ENCODE measurements at regions not wholly inside any gene's neighbourhood (a gene's known extent, or its start where the extent isn't known, plus 50 kb on each side); places are given as distances from the start of the nearest gene placed in this dataset.
"Not testable (repeated sequence)": the region's sequence is repeated elsewhere in the genome, so short reads cannot be mapped to it uniquely, and the experiment has no call there.

- Histone ChIP-seq H3K9me3 (ENCODE audit: control insufficient read depth in 4 of 4, insufficient read depth in 3 of 4, low read length in 3 of 4) (no peaks in the 10 kb centered on the region), H3K4me3 (no peak overlapping the region), H3K4me1 (ENCODE audit: control insufficient read depth in 5 of 5, insufficient read depth in 5 of 5, low read length in 5 of 5) (no peaks in the 10 kb centered on the region), H3K9ac (ENCODE audit: insufficient read depth in 1 of 2, low read length in 2 of 2) (no peak overlapping the region), H3K36me3 (ENCODE audit: control insufficient read depth in 4 of 4, insufficient read depth in 4 of 4, low read length in 4 of 4) (no peaks in the 10 kb centered on the region), H3K27me3 (ENCODE audit: control insufficient read depth in 3 of 3, insufficient read depth in 3 of 3, low read length in 2 of 3) (no peaks in the 10 kb centered on the region), H3K27ac (ENCODE audit: low read depth in 1 of 2, low read length in 1 of 2) (no peak overlapping the region)
- DNase-seq (no peak), ATAC-seq (ENCODE audit: insufficient read depth, low FRiP score) (no peak)
- TF ChIP-seq CTCF (IDR thresholded peaks at IDR 0.05; ENCODE audit: control extremely low read depth, extremely low read depth), result no peak
- 90 to 91% methylated on average over 2 of the region's 2 CpGs for WGBS, 2 donors
These were observed 1480.0 kb upstream of the NUDT12 start for GRCh38 chr5:105042623-105043022.

- not testable (repeated sequence) for H3K36me3 ChIP-seq (ENCODE audit: control insufficient read depth in 4 of 4, insufficient read depth in 4 of 4, low read length in 4 of 4); H3K4me1 ChIP-seq (ENCODE audit: control insufficient read depth in 5 of 5, insufficient read depth in 5 of 5, low read length in 5 of 5); H3K9me3 ChIP-seq (ENCODE audit: control insufficient read depth in 4 of 4, insufficient read depth in 3 of 4, low read length in 3 of 4); ATAC-seq (ENCODE audit: insufficient read depth, low FRiP score); H3K27ac ChIP-seq (ENCODE audit: low read depth in 1 of 2, low read length in 1 of 2); DNase-seq; H3K4me3 ChIP-seq; H3K9ac ChIP-seq (ENCODE audit: insufficient read depth in 1 of 2, low read length in 2 of 2); H3K27me3 ChIP-seq (ENCODE audit: control insufficient read depth in 3 of 3, insufficient read depth in 3 of 3, low read length in 2 of 3)
- 81 to 89% methylated on average over 3 of the region's 3 CpGs for WGBS, 2 donors
These were observed 1474.2 kb upstream of the NUDT12 start for GRCh38 chr5:105036814-105037213.

GRCh38 chr5:105034401-105034763, 1471.8 kb upstream of the NUDT12 start:
- Histone ChIP-seq H3K36me3 (ENCODE audit: control insufficient read depth in 4 of 4, insufficient read depth in 4 of 4, low read length in 4 of 4) (no peaks in the 10 kb centered on the region), H3K4me1 (ENCODE audit: control insufficient read depth in 5 of 5, insufficient read depth in 5 of 5, low read length in 5 of 5) (no peaks in the 10 kb centered on the region), H3K27me3 (ENCODE audit: control insufficient read depth in 3 of 3, insufficient read depth in 3 of 3, low read length in 2 of 3) (no peaks in the 10 kb centered on the region), H3K4me3 (no peak overlapping the region), H3K9ac (ENCODE audit: insufficient read depth in 1 of 2, low read length in 2 of 2) (no peak overlapping the region), H3K27ac (ENCODE audit: low read depth in 1 of 2, low read length in 1 of 2) (no peak overlapping the region), H3K9me3 (ENCODE audit: control insufficient read depth in 4 of 4, insufficient read depth in 3 of 4, low read length in 3 of 4) (no peaks in the 10 kb centered on the region)
- TF ChIP-seq CTCF (IDR thresholded peaks at IDR 0.05; ENCODE audit: control extremely low read depth, extremely low read depth), result no peak
- ATAC-seq (ENCODE audit: insufficient read depth, low FRiP score) (no peak), DNase-seq (peak in 1 of 3 donors; percentile 10)

GRCh38 chr5:105033637-105034400, 1471.2 kb upstream of the NUDT12 start:
- Histone ChIP-seq H3K9me3 (ENCODE audit: control insufficient read depth in 4 of 4, insufficient read depth in 3 of 4, low read length in 3 of 4) (no peaks in the 10 kb centered on the region), H3K4me1 (ENCODE audit: control insufficient read depth in 5 of 5, insufficient read depth in 5 of 5, low read length in 5 of 5) (no peaks in the 10 kb centered on the region), H3K4me3 (no peak overlapping the region), H3K9ac (ENCODE audit: insufficient read depth in 1 of 2, low read length in 2 of 2) (no peak overlapping the region), H3K27ac (ENCODE audit: low read depth in 1 of 2, low read length in 1 of 2) (no peak overlapping the region), H3K36me3 (ENCODE audit: control insufficient read depth in 4 of 4, insufficient read depth in 4 of 4, low read length in 4 of 4) (no peaks in the 10 kb centered on the region), H3K27me3 (ENCODE audit: control insufficient read depth in 3 of 3, insufficient read depth in 3 of 3, low read length in 2 of 3) (no peaks in the 10 kb centered on the region)
- no peak for DNase-seq
- ATAC-seq (ENCODE audit: insufficient read depth, low FRiP score), result no peak
- 72 to 81% methylated on average over 6 of the region's 6 CpGs for WGBS, 2 donors
- TF ChIP-seq CTCF (IDR thresholded peaks at IDR 0.05; ENCODE audit: control extremely low read depth, extremely low read depth), result no peak
